ENCODE measurements at regions not wholly inside any gene's neighbourhood (a gene's known extent, or its start where the extent isn't known, plus 50 kb on each side); places are given as distances from the start of the nearest gene placed in this dataset.

DNA sequence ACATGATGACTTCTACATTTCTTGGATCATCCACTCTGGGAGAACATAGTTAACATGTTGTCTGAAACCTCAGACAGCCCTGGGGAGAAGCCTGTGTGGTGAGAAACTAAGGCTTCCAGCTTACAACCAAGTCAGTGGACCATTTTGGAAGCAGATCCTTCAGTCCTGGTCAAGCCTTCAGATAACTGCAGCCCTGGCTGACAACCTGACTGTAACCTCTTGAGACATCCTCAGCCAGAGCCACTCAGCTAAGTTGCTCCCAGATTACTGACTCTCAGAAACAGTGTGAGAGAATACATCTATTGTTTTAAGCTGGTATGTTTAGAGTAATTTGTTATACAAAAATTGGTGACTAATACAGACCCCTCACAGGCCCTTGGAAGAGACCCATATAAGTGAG lies 50.9 kb upstream of the KPNA4 start:
- no TSS peak for BruUV-seq (replicated peaks)
- ChIA-PET RAD21 (ENCODE audit: low non-redundant PET in 1 of 2, low total read pairs in 2 of 2, uncharacterized antibody in 2 of 2, unreplicated experiment in 2 of 2) (no interaction called here), CTCF (no interaction called here), POLR2A (no interaction called here)
- Histone ChIP-seq H3K27ac (ENCODE audit: low read depth, low read length) (no peak overlapping the region), H4K20me1 (ENCODE audit: insufficient read depth) (no peaks in the 10 kb centered on the region), H3K9me3 (ENCODE audit: control insufficient read depth in 1 of 2, insufficient read depth in 1 of 2, low read depth in 1 of 2, low read length in 2 of 2) (no peaks in the 10 kb centered on the region), H3K4me2 (ENCODE audit: low read length) (no peak overlapping the region), H3K4me1 (ENCODE audit: control insufficient read depth in 1 of 2, insufficient read depth in 2 of 2, low read length in 2 of 2) (peaks cover 0 to 4% of the 10 kb centered on the region in 2 experiments; a peak in 1 of 4 replicates), H3K4me3 (replicated peaks in 1 of 2; ENCODE audit: low read depth in 1 of 2, low read length in 2 of 2) (no peak overlapping the region), H3K36me3 (ENCODE audit: control insufficient read depth in 1 of 2, insufficient read depth in 2 of 2, low read length in 2 of 2) (no peaks in the 10 kb centered on the region), H3K79me2 (ENCODE audit: insufficient read depth, low read length) (no peaks in the 10 kb centered on the region), H3K9me2 (ENCODE audit: insufficient read depth) (no peaks in the 10 kb centered on the region), H2AFZ (ENCODE audit: low read depth, low read length, poor library complexity, severe bottlenecking) (no peak overlapping the region), H3K27me3 (ENCODE audit: insufficient read depth, low read length) (no peaks in the 10 kb centered on the region), H3K9ac (ENCODE audit: low read length) (no peak overlapping the region)
- intact Hi-C loops (cut with micrococcal nuclease) = no loop called here
- no peak for DNase-seq (ENCODE audit: low read depth, low spot score)
- no peak for ATAC-seq
- no peak for TF ChIP-seq YY1 (IDR thresholded peaks at IDR 0.05; ENCODE audit: extremely low read depth, insufficient replicate concordance, low read depth, low read length)
- TF ChIP-seq ZNF274 (IDR thresholded peaks at IDR 0.05; ENCODE audit: low read depth, low read length) = no peak
- TF ChIP-seq EZH2 (IDR thresholded peaks at IDR 0.05) = no peak
- no peak for TF ChIP-seq FOSL1 (IDR thresholded peaks at IDR 0.05; ENCODE audit: low read depth)
- TF ChIP-seq, protein P1, sequence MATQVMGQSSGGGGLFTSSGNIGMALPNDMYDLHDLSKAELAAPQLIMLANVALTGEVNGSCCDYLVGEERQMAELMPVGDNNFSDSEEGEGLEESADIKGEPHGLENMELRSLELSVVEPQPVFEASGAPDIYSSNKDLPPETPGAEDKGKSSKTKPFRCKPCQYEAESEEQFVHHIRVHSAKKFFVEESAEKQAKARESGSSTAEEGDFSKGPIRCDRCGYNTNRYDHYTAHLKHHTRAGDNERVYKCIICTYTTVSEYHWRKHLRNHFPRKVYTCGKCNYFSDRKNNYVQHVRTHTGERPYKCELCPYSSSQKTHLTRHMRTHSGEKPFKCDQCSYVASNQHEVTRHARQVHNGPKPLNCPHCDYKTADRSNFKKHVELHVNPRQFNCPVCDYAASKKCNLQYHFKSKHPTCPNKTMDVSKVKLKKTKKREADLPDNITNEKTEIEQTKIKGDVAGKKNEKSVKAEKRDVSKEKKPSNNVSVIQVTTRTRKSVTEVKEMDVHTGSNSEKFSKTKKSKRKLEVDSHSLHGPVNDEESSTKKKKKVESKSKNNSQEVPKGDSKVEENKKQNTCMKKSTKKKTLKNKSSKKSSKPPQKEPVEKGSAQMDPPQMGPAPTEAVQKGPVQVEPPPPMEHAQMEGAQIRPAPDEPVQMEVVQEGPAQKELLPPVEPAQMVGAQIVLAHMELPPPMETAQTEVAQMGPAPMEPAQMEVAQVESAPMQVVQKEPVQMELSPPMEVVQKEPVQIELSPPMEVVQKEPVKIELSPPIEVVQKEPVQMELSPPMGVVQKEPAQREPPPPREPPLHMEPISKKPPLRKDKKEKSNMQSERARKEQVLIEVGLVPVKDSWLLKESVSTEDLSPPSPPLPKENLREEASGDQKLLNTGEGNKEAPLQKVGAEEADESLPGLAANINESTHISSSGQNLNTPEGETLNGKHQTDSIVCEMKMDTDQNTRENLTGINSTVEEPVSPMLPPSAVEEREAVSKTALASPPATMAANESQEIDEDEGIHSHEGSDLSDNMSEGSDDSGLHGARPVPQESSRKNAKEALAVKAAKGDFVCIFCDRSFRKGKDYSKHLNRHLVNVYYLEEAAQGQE (IDR thresholded peaks at IDR 0.05; ENCODE audit: low read depth) = no peak
- no peak for TF ChIP-seq TCF7L2 (IDR thresholded peaks at IDR 0.05; ENCODE audit: borderline replicate concordance, extremely low read depth, insufficient read depth, insufficient read length)

Data from HCT116 (cell line).